HG03135 (cell line): ENCODE measurements at regions not wholly inside any gene's neighbourhood (a gene's known extent, or its start where the extent isn't known, plus 50 kb on each side); places are given as distances from the start of the nearest gene placed in this dataset.

Experiments used
- ATAC-seq: cut with Tn5 transposase; IDR thresholded peaks from one replicate; pipeline ENCODE4 v1.9.1; 2021; ENCODE audit warnings: mild to moderate bottlenecking, moderate library complexity; ENCODE audit not compliant: unreplicated experiment

DNA sequence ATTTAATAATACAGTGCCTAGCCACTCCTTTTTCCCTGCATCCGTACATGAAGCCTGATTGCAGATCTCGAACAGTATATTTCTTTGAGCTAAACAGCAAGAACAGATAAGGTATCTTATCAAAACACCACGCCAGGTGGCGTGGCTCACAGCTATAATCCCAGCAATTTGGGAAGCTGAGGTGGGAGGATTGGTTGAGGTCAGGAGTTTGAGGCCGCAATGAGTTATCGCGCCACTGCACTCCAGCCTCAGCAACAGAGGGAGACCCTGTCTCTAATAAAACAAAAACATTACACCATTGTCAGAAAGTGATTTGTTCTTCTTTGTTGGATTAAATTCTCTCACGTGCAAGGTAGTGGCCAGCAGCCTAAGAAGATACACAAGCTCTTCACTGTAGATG, 291.2 kb upstream of the DMRT1 start:
- ATAC-seq = no peak

DNA sequence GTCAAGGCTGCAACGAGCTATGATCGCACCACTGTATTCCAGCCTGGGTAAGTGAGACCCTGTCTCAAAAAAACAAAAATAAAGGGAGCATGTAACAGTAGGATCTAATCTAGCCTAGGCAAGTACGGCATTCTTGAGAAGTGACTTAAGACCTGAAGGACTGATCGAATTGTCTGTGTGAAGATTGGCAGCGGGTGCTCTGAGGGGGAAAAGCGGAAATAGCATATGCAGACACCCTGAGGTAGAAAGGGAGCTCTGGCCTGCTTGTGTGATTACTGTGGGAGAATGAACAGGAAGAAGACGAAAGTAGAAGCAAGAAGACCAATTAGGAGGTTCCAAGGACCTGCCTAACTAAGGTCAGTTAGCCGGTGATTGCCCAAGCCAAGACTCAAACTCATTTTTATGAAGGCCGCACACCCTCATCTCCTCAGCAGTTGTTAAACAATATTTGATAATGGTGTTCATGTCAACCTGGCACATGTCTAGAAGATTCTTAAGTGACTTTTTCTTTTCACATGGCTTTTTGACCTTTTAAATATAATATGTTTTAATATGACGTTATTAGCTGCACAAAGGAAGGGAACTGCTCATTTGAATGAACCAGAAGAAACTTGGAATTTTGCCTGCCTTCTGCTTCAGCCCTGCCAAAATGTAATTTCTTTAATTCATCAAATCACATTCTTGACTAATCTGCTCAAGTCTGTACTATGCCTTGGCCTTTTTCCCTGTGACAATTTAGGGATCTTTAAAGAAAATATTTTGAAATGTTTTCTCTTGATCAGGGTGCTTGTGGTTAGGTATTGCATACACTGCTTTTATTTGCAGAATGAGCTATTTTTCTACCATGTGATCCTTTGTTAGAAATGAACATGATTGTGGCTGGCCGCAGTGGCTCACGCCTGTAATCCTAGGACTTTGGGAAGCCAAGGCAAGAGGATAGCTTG, 289.2 kb upstream of the DMRT1 start:
- ATAC-seq = no peak

DNA sequence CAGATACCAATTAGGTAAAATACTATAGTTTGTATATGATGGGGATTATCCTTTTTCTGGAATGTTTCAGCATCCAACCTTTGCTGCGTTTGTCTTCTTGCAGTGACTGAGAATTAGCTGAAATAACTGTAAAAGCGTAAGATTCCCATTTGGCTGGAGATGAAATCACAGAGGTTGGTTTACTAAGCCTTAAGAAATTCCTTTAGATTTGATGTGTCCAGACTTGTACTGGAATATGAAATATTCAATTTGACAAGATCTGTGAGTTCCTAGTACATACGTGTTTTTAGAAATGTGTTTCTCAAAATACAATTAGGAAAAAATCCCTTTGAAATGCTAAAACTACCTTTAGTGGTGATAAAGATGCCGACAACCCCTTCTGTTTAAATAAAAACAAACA, 286.0 kb upstream of the DMRT1 start:
- no peak for ATAC-seq

DNA sequence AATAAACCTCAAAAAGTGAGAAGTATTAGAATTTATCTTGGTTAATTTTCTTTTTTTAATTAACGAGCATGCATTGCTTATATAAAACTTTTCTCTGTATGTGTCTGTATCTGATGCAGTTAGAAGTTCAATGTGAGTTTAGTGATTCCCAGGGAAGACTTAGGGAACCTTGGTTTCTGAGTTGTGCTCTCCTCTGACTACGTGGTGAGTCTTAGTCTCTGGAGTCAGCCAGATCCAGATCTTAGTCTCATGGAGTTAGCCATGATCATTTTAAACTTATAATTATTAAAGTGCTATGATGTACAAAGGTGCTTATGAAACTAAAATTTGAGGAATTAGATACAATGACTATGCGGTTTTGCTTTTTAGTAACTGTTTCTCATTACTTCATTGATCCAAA, 285.3 kb upstream of the DMRT1 start:
- ATAC-seq = no peak

DNA sequence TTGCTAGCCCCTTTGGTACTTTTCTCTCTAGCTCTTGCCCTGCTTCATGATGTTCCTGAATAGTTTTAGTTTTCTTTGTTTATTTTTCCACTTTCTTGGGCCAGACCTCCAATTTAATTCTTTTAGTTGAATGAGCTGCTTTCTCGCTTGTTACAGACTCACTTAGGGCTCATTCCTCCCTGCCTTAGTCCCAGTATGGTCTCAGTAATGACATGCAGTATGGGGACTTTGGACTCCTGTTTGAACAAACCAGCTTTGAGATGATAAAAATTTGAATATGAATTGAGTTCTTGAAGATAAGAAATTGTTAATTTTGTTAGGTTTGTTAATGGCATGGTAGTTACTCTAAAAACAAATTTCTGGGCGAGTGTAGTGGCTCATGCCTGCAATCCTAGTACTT, 284.8 kb upstream of the DMRT1 start:
- no peak for ATAC-seq

DNA sequence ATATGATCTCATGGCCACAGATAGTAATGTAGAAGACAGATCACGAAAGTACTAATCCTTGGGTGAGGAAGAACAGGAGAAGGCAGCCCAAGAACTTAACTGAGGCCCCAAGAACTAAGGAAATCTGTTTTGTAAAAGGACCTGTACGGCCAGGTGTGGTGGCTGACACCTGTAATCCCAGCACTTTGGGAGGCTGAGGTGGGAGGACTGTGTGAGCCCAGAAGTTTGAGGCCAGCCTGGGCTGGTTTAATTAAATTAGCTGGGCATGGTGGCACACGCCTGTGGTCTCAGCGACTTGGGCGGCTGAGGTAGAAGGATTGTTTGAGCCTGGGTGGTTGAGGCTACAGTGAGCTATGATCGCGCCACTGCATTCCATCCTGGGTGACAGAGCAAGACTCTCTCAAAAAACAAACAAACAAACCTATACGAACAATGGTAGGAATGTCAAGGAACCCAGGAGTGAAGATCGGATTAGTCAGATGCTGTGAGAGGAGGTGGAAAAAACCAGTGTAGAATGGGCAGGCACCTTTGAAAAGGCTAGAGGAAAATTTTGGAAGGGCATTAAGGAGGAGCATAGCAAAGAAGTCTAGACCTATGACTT, 283.8 kb upstream of the DMRT1 start:
- ATAC-seq = no peak

DNA sequence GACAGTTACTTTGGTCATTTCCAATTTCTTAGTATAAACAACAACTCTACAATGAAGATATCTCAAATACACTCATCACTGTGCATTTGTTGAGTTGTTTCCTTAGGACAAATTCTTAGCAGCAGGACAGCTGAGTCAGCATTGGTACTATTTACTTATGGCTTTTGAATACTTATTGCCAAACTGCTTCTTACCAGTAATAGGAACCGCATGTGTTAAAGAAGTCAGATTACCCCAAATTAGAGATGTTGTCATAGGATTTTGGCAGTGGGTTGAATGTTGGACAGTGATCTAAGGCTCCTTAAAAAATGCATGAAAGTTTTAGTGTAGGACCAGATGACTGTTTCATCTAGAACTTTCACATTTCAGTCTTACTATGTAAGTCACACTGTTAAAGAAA, 280.1 kb upstream of the DMRT1 start:
- ATAC-seq = no peak

DNA sequence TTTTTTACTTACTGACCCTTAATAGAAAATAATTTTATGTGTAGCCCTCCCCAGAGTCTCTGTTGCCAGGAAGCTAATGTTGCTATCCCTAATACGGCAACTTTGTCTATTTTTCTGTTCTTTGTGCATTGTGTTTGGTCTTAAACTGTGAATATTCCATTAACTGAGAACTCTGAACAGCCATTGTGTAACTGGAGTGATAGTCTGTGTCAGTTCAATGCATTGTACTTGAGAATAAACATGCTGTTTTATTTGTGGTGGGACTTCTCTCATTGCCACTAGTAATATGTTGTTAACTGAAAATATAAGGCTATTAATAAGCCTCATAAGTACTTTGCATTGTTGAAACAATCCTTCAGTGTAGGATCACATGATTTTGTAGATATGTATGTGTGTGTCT, 278.3 kb upstream of the DMRT1 start:
- no peak for ATAC-seq

DNA sequence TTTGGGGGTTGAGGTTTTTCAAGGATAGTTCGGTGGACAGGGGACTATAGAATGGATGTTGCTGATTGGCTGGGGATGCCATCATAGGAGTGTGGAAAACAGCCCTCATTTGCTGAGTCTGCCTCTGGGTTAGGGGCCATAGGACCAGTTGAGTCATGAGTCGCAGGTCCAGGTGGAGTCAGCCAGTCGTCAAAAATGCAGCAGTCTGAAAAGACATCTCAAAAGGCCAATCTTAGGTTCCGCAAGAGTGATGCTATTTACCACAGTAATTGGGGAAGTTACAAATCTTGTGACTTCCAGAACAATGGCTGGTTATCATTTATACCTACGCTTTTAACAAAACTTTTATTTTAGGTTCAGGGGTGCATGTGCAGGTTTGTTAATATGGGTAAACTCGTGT, 276.0 kb upstream of the DMRT1 start:
- no peak for ATAC-seq

DNA sequence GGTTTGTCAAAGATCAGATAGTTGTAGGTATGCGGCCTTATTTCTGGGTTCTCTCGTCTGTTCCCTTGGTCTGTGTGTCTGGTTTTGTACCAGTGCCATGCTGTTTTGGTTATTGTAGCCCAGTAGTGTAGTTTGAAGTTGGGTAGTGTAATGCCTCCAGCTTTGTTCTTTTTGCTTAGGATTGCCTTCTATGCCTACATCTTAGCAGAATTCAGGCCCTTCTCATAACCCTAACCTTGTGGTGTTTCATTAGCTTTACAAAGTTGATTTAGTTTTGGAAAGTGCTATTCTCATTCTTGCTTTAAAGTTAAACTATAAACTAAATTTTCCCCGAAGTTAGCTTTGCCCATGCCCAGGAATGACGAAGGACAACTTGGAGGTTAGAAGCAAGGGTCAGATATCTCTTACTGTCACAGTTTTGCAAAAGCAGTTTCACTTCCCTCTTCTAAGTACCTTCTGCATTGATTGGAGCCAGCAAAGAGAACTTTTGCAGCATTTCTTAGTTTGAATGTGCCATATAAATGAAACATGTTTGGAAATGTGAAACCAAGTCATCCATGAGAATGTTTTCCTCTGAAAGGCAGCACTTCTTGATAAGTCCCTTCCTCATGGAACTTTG, 274.3 kb upstream of the DMRT1 start:
- ATAC-seq = peak; percentile 83

DNA sequence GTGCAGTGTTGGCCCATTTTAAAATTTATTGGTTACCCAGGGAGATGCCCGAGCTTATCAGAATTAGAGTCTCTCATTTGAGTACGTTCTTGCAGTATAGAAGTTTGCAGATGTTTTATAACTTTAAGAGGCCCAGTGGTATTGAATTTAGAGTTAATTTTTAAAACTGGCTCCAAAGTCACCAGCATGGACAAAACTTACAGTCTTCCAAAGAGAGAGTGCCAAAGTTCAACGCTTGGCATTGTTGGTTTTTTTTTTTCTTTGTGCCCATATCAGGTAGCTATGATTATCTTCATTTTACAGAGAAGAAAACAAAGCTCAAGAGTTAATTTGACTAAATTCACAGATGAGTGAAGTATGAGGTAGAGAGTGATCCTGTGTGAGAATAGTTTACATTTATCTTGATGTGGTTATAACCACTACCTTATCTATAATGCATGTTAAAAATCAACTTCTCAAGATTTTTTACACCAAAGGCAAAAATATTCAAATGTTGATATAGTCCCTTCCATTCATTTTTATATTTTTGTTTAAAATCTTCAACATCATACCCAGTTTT, 273.7 kb upstream of the DMRT1 start:
- ATAC-seq = peak; percentile 25

DNA sequence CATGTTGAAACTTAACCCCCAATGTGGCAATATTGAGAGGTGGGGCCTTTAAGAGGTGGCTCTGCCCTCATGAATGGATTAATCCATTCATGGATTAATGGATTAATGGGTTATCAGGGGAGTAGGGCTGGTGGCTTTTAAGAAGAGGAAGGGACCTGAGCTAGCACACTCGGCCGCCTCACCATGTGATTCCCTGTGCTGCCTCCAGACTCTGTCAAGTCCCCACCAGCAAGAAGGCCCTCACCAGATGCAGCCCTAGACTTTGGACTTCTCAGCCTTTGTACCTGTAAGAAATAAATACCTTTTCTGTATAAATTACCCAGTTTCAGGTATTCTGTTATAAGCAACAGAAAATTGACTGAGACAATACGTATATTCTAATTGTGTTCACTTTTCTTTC, 272.2 kb upstream of the DMRT1 start:
- ATAC-seq = no peak

DNA sequence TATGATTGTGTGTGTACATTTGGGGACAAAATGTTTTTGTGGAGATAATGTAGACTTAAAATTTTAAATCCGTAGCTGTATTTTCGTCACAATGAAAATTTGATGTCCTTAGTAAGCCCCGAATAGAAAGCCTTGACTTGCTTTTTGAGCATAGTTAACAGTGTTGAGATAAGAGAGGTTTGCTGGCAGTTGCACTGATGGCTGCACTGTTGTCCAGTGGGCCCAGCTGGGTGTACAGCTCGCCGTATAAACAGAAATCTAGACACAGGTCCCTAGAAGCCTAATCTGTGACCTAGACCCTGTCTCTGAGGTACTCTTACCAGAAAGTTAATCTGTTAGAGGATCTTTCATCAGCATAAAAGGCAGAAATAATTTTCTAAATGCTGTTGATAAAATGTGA, 271.3 kb upstream of the DMRT1 start:
- no peak for ATAC-seq

DNA sequence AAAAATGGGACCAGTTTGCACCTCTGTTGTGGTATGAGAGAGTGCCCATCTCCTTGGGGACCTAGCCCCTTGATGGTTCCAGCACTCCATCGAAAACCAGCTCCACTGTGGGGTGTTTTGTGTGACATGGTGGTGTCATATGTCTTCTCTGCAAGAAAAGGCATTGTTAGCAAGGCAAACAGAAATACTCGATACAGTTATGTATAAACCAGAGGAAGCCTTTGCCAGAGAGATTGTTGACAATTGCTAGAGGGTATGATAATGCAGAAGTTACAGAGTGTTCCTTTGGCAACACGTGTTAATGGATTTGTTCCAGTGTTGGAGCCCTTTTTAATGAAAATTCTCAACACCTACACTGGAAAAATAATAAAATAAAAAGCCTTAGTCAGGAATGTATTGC, 270.4 kb upstream of the DMRT1 start:
- ATAC-seq = no peak

DNA sequence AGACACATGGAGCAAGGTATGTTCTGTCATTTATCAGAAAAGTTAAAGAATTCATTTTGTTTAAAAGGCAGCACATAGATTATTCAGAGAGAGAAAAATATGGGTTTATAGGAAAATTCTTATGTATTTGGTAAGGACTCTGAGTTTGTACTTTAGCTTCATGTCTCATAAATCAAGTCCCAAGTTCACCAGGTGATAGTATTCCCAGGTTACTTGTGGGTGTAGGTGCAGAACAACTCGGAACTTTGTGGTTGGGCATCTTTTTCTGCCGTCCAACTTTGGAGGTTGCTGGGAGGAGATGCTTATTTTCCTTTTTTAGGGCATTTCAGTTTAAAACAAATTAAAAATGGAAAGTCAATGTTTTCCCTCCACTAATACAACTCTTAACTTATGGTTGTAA, 269.8 kb upstream of the DMRT1 start:
- no peak for ATAC-seq

DNA sequence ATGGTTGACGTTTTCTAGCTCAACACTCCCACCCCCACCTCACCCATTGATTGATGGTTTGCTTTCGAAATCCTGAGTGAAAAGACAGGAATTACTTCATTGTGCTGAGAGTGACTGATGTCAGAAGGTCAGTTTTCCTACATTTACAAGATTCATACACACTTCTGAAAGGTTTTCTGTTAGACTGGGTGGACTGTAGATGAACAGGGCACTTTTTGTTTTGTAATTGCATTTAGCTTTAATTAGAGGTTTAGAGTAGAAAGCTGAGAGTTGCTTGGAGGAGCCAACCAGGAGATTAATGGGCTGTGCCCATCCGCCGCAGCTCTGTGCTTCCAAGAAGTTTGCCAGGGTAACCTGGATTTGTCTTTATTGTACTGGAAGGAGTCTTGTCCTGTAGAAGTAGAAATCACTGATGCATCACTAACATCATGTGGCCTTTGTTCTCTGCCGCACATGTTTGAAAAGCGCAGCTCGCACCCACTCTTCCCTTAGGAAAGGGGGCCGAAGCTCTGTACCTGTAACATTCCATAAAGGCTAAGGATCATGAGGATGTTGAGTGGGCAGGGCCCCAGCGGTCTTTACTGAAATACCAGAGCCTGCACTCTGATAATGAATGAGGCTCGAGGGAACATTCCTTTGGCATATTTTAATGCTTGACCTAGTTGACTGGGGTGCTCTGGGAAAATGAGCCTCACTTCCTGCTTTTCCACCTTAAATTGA, 267.6 kb upstream of the DMRT1 start:
- no peak for ATAC-seq

DNA sequence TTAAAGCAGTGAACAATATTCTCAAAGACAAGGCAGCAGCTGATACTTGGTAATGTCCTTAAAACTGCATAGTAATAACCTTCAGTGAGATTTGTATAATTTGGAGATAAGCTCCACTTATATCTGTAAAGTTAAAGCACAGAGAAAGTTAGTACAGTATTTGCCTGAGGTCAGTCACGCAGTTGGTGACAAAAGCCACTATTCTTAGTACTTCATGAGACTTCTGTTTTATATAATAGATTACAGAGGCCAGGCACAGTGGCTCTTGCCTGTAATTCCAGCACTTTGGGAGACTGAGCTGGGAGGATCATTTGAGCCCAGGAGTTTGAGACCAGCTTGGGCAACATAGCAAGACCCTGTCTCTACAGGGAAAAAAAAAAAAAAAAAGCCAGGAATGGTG, 266.4 kb upstream of the DMRT1 start:
- no peak for ATAC-seq

DNA sequence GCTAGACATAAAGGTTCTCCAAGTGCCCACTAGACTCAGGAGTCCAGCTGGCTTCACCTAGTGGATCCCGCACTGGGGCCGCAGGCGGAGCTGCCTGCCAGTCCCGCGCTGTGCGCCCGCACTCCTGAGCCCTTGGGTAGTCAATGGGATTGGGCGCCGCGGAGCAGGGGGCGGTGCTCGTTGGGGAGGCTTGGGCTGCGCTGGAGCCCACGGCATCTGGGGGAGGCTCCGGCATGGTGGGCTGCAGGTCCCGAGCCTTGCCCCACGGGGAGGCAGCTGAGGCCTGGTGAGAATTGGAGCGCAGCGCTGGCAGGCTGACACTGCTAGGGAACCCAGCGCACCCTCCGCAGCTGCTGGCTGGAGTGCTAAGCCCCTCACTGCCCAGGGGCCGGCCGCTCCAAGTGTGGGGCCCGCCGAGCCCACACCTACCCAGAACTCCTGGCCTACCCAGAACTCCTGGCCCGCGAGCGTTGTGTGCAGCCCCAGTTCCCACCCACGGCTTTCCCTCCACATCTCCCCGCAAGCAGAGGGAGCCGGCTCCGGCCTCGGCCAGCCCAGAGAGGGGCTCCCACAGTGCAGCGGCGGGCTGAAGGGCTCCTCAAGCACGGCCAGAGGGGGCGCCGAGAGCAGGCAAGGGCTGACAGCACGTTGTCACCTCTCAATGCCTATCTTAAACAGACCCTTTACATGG, 260.7 kb upstream of the DMRT1 start:
- ATAC-seq = no peak

DNA sequence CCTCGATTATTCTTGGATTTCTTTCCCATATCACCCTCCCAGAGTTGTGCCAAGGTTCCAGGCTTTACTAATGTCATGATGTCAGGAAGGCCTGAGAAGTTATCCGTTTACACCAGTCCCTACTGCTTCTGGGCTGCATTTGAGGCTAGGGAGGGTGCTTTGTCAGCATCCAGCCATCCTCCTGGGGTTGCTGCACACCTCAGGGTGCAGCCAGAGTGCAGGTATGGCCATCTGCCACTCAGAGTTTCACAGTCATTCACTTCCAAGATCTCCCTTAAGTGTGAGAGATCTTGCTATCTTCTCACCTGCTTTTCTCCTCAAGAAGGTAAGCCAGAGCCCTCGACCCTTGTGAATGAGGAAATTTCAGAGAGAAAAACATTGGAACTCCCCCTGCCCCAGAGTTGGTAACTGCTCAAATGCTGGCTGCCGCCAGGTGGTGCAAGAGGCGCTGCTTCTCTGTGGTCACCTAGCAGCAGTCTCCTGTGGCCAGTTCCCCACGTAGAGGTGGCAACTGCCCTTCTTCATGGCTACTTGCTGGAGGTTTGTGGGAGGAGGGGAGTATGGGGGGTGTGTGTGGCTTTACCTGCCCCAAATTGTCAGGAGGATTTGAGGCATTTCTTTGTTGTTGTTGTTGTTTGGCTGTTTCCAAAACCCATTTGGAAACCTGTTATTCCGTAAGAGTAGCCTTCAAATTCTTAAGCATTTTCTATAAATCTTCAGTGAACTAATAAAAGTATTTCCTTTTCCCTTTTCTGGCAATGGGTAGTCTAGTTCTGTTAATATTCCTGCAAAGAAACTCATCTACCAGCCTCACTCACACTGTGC, 259.6 kb upstream of the DMRT1 start:
- ATAC-seq = no peak

DNA sequence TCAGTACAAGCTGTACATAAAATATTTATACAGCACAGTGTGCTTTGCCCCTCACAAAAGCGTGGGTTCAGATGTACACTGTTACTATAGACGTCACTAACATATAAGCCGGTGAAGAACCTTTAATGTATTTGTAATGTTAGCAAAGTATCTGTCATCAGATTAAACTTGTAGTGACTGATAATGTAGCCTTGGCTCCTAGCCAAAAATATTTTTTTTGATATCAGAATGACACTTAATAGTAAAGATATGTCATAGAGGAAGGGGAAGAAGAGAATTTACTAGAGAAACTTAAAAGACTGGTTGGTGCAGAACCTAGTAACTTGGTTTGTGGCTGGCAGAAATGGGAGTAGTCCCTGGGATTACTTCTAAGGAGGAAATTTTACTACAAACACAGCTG, 258.7 kb upstream of the DMRT1 start:
- no peak for ATAC-seq
